H1 (cell line): ENCODE measurements at regions not wholly inside any gene's neighbourhood (a gene's known extent, or its start where the extent isn't known, plus 50 kb on each side); places are given as distances from the start of the nearest gene placed in this dataset.

Source experiments
- CTCF ChIA-PET: fragments of 300-600 bp; sonication (Branson Sonifier 250); formaldehyde crosslinking; loops from one replicate; lab custom pipeline; 2021; ENCODE audit not compliant: partially characterized antibody; lab: Charles Lee
- POLR2A ChIA-PET: fragments of 300-600 bp; sonication (Branson Sonifier 250); formaldehyde crosslinking; loops from one replicate; lab custom pipeline; 2021; ENCODE audit warnings: inconsistent platforms; ENCODE audit not compliant: partially characterized antibody; lab: Charles Lee
- DNase-seq, 2 experiments: peaks; one replicate each; pipeline versions ENCODE4 v3.0.0 to v3.0.0-alpha.2; 2010 to 2022; ENCODE audit warnings: low spot score in 2 of 2, low read depth in 1 of 2, mixed read lengths in 1 of 2
- FAIRE-seq: peaks from 2 replicates; lab custom pipeline; 2011; peaks lifted over from hg19 to GRCh38; lab: Jason Lieb, UNC
- H2AFZ ChIP-seq: 2 replicates; pipeline ENCODE4 v1.8.1; 2012; ENCODE audit warnings: low read length, inconsistent platforms
- H2AK5ac ChIP-seq: 2 replicates; pipeline ENCODE4 v1.6.1; 2013; ENCODE audit warnings: low read depth, low read length
- H2BK120ac ChIP-seq: replicated peaks from 2 replicates; pipeline ENCODE3; 2013; ENCODE audit warnings: low read depth, low read length, inconsistent platforms
- H2BK12ac ChIP-seq: 2 replicates; pipeline ENCODE4 v1.6.1; 2013; ENCODE audit warnings: low read depth, low read length
- H2BK15ac ChIP-seq: 2 replicates; pipeline ENCODE4 v1.6.1; 2013; ENCODE audit warnings: low read length
- H2BK20ac ChIP-seq: 2 replicates; pipeline ENCODE4 v1.6.1; 2013; ENCODE audit warnings: low read length
- H2BK5ac ChIP-seq: 2 replicates; pipeline ENCODE4 v1.6.1; 2013; ENCODE audit warnings: low read depth, low read length
- H3K14ac ChIP-seq: 2 replicates; pipeline ENCODE4 v1.6.1; 2013; ENCODE audit warnings: inconsistent platforms; ENCODE audit not compliant: insufficient read length
- H3K18ac ChIP-seq: 2 replicates; pipeline ENCODE4 v1.6.1; 2013; ENCODE audit warnings: low read length; ENCODE audit errors: extremely low read depth
- H3K23ac ChIP-seq: 2 replicates; pipeline ENCODE4 v1.6.1; 2013; ENCODE audit warnings: inconsistent platforms; ENCODE audit not compliant: insufficient read length
- H3K23me2 ChIP-seq: 2 replicates; pipeline ENCODE4 v1.6.1; 2013; ENCODE audit warnings: low read depth, low read length
- H3K27ac ChIP-seq: 2 replicates; pipeline ENCODE4 v1.6.1; 2011; ENCODE audit warnings: low read depth, low read length, inconsistent platforms
- H3K27me3 ChIP-seq, 4 experiments: replicated peaks in 1 of 4; 1 replicate in 1 of 4; 2 replicates in 3 of 4; pipeline versions ENCODE4 v1.6.1 to v1.8.1; 2011 to 2013; ENCODE audit warnings: low read length in 3 of 4, mild to moderate bottlenecking in 3 of 4, inconsistent platforms in 2 of 4, mixed read lengths in 2 of 4, moderate library complexity in 1 of 4; ENCODE audit not compliant: control insufficient read depth in 3 of 4, insufficient read depth in 3 of 4; ENCODE audit errors: extremely low read depth in 1 of 4
- H3K36me3 ChIP-seq, 4 experiments: 2 replicates each; pipeline versions ENCODE4 v1.6.1 to v1.8.1; 2011 to 2013; ENCODE audit warnings: mild to moderate bottlenecking in 4 of 4, low read length in 3 of 4, moderate library complexity in 2 of 4, control low read depth in 1 of 4, inconsistent platforms in 1 of 4; ENCODE audit not compliant: insufficient read depth in 4 of 4, control insufficient read depth in 2 of 4
- H3K4ac ChIP-seq: replicated peaks from 2 replicates; pipeline ENCODE3; 2013; ENCODE audit warnings: low read length, low read depth, mixed read lengths, inconsistent platforms; ENCODE audit not compliant: insufficient read length
- H3K4me1 ChIP-seq, 4 experiments: replicated peaks in 1 of 4; 1 replicate in 1 of 4; 2 replicates in 3 of 4; pipeline versions ENCODE4 v1.6.1 to v1.8.1; 2011 to 2013; ENCODE audit warnings: low read length in 3 of 4, inconsistent platforms in 2 of 4, mixed read lengths in 1 of 4; ENCODE audit not compliant: insufficient read depth in 4 of 4, control insufficient read depth in 3 of 4
- H3K4me2 ChIP-seq, 2 experiments: 2 replicates each; pipeline versions ENCODE4 v1.6.1 to v1.8.1; 2011 to 2013; ENCODE audit warnings: low read depth in 2 of 2, low read length in 2 of 2, control low read depth in 1 of 2, inconsistent platforms in 1 of 2, mild to moderate bottlenecking in 1 of 2; ENCODE audit not compliant: insufficient read depth in 1 of 2
- H3K4me3 ChIP-seq, 4 experiments: fragments of 200-600, 300-600 bp in 1 of 4; sonication (generic), shearing (Covaris generic), sonication (Bioruptor Twin) in 1 of 4; 2 replicates each; pipeline versions ENCODE4 v1.5.1 to v1.8.1; 2011 to 2016; ENCODE audit warnings: low read length in 4 of 4, low read depth in 3 of 4, control low read depth in 2 of 4, inconsistent platforms in 2 of 4, mild to moderate bottlenecking in 2 of 4, mixed read lengths in 1 of 4, moderate library complexity in 1 of 4; ENCODE audit not compliant: insufficient read depth in 2 of 4; ENCODE audit errors: extremely low read depth in 1 of 4
- H3K56ac ChIP-seq: replicated peaks from 2 replicates; pipeline ENCODE3; 2013; ENCODE audit warnings: low read depth, mild to moderate bottlenecking, mixed read lengths, low read length, inconsistent platforms; ENCODE audit not compliant: insufficient read length
- H3K79me1 ChIP-seq: 2 replicates; pipeline ENCODE4 v1.6.1; 2013; ENCODE audit warnings: low read depth, low read length, control low read depth
- H3K79me2 ChIP-seq, 2 experiments: 2 replicates each; pipeline versions ENCODE4 v1.6.1 to v1.8.1; 2012 to 2013; ENCODE audit warnings: low read length in 2 of 2, mild to moderate bottlenecking in 2 of 2, inconsistent platforms in 1 of 2; ENCODE audit not compliant: insufficient read depth in 2 of 2, control insufficient read depth in 1 of 2
- H3K9ac ChIP-seq, 4 experiments: replicated peaks in 1 of 4; 1 replicate in 1 of 4; 2 replicates in 3 of 4; pipeline versions ENCODE4 v1.6.1 to v1.8.1; 2011 to 2013; ENCODE audit warnings: low read depth in 3 of 4, low read length in 3 of 4, control low read depth in 2 of 4, mild to moderate bottlenecking in 2 of 4, moderate library complexity in 2 of 4, inconsistent platforms in 1 of 4; ENCODE audit errors: extremely low read depth in 1 of 4
- H3K9me3 ChIP-seq, 2 experiments: 2 replicates each; pipeline versions ENCODE4 v1.6.1 to v1.8.1; 2012 to 2013; ENCODE audit warnings: mild to moderate bottlenecking in 2 of 2, moderate library complexity in 2 of 2, control low read depth in 1 of 2, inconsistent platforms in 1 of 2, low read depth in 1 of 2, low read length in 1 of 2, mixed read lengths in 1 of 2; ENCODE audit not compliant: insufficient read depth in 2 of 2
- H4K20me1 ChIP-seq, 2 experiments: replicated peaks in 1 of 2; 2 replicates each; pipeline versions ENCODE3 to v1.8.1; 2011 to 2013; ENCODE audit warnings: inconsistent platforms in 2 of 2, low read length in 2 of 2, mild to moderate bottlenecking in 1 of 2; ENCODE audit not compliant: insufficient read depth in 2 of 2, control insufficient read depth in 1 of 2
- H4K5ac ChIP-seq: 2 replicates; pipeline ENCODE4 v1.6.1; 2013; ENCODE audit warnings: low read length, low read depth, mixed read lengths, inconsistent platforms; ENCODE audit not compliant: insufficient read length
- H4K8ac ChIP-seq: 2 replicates; pipeline ENCODE4 v1.8.0; 2013; ENCODE audit warnings: mild to moderate bottlenecking, moderate library complexity, low read length, inconsistent platforms; ENCODE audit not compliant: insufficient read depth; ENCODE audit errors: extremely low read depth
- H4K91ac ChIP-seq: replicated peaks from 2 replicates; pipeline ENCODE3; 2013; ENCODE audit warnings: low read length, mixed read lengths, inconsistent platforms; ENCODE audit not compliant: insufficient read length
- ATF2 ChIP-seq: IDR thresholded peaks from 2 replicates; pipeline ENCODE4 v1.6.1; 2012; ENCODE audit warnings: low read length, inconsistent platforms
- WGBS, 2 experiments: shearing (Covaris generic) in 1 of 2; methylation state at CpG; one replicate each; pipeline versions ENCODE4 v1.1.6 to v1.1.7; 2013 to 2015; ENCODE audit warnings: low lambda C conversion rate in 2 of 2, mixed read lengths in 2 of 2, inconsistent platforms in 1 of 2, low coverage in 1 of 2, missing lambda C conversion rate in 1 of 2; ENCODE audit not compliant: insufficient replicate concordance in 2 of 2, insufficient coverage in 1 of 2, insufficient read length in 1 of 2; ENCODE audit errors: extremely low coverage in 1 of 2, missing lambda C conversion rate in 1 of 2; 5-methylcytosine and 5-hydroxymethylcytosine counted together

- H4K8ac ChIP-seq: no peak overlapping the region
- H3K56ac ChIP-seq: no peak overlapping the region
- H2BK12ac ChIP-seq: no peak overlapping the region
- H3K14ac ChIP-seq: no peak overlapping the region
- H4K20me1 ChIP-seq: no peaks in the 10 kb centered on the region
- H3K23me2 ChIP-seq: no peaks in the 10 kb centered on the region
- no peak overlapping the region for H3K4me3 ChIP-seq
- no peak overlapping the region for H4K5ac ChIP-seq
- no peak overlapping the region for H2BK15ac ChIP-seq
- no peak overlapping the region for H3K18ac ChIP-seq
- H3K9me3 ChIP-seq: no peaks in the 10 kb centered on the region
- no peak overlapping the region for H2BK5ac ChIP-seq
- 91% methylated on average over 4 of the region's 4 CpGs; no CpG with 5 or more reads in 1 of the 2 experiments for WGBS, 2 experiments
- no peak overlapping the region for H2AFZ ChIP-seq
- no peak overlapping the region for H4K91ac ChIP-seq
- no peak overlapping the region for H3K27ac ChIP-seq
- H3K9ac ChIP-seq: no peak overlapping the region
- no peaks in the 10 kb centered on the region; a peak in 1 of 7 replicates for H3K4me1 ChIP-seq
- no peak overlapping the region for H3K4me2 ChIP-seq
- H3K27me3 ChIP-seq: no peaks in the 10 kb centered on the region
- no peak overlapping the region for H2BK20ac ChIP-seq
- no peak overlapping the region for H2BK120ac ChIP-seq
- DNase-seq: no peak
- CTCF ChIA-PET: interaction anchor here (0.7 kb wide), 1 partner anchor 1153 kb away, joined by 4 read pairs; no protein-coding TSS in a partner anchor
- no peak overlapping the region for H2AK5ac ChIP-seq
- H3K36me3 ChIP-seq: no peaks in the 10 kb centered on the region
- no peak overlapping the region for H3K4ac ChIP-seq
- H3K23ac ChIP-seq: no peak overlapping the region
- H3K79me2 ChIP-seq: no peaks in the 10 kb centered on the region
- FAIRE-seq: no peak
- no peak for TF ChIP-seq ATF2
- TF ChIP-seq, all 59 proteins: peak for 0
- POLR2A ChIA-PET: no interaction called here
- H3K79me1 ChIP-seq: no peaks in the 10 kb centered on the region; the same call in 1 of the 2 replicates
These were observed 113.9 kb upstream of the CCDC68 start for GRCh38 chr18:55073116-55073515.
